HL-60 (cell line): ENCODE measurements at regions not wholly inside any gene's neighbourhood (a gene's known extent, or its start where the extent isn't known, plus 50 kb on each side); places are given as distances from the start of the nearest gene placed in this dataset.

Experiments used
- DNase-seq, 2 experiments: peaks; one replicate each; pipeline ENCODE4 v3.0.0-alpha.2; 2010 to 2020; ENCODE audit warnings: low read depth in 1 of 2, low spot score in 1 of 2
- H3K27ac ChIP-seq: fragments of 250-450 bp; sonication (Bioruptor Pico); replicated peaks from 2 replicates; pipeline ENCODE4 v1.5.1; 2020; ENCODE audit warnings: mild to moderate bottlenecking, moderate library complexity
- H3K27me3 ChIP-seq: fragments of 250-450 bp; sonication (Bioruptor Pico); 2 replicates; pipeline ENCODE4 v1.5.1; 2021; ENCODE audit warnings: mild to moderate bottlenecking, moderate library complexity; ENCODE audit not compliant: insufficient read depth, poor library complexity, severe bottlenecking
- H3K4me3 ChIP-seq: replicated peaks from 2 replicates; pipeline ENCODE4 v1.5.1; 2011; ENCODE audit warnings: mild to moderate bottlenecking, control low read depth, low read length; ENCODE audit not compliant: insufficient read depth
- GABPA ChIP-seq: IDR thresholded peaks from 2 replicates; pipeline ENCODE4 v1.6.1; 2012; ENCODE audit warnings: low read depth
- POLR2AphosphoS5 ChIP-seq: IDR thresholded peaks from 2 replicates; pipeline ENCODE4 v1.6.1; 2012; ENCODE audit warnings: low read depth
- SPI1 ChIP-seq: IDR thresholded peaks from 2 replicates; pipeline ENCODE4 v1.6.1; 2012; ENCODE audit warnings: low read depth, mild to moderate bottlenecking, borderline replicate concordance
- TF ChIP-seq, protein P1 (sequence below): IDR thresholded peaks from 2 replicates; pipeline ENCODE4 v1.6.1; 2012; ENCODE audit warnings: low read depth; ENCODE audit not compliant: insufficient replicate concordance
- TF ChIP-seq, protein P2 (sequence below): IDR thresholded peaks from one replicate; pipeline ENCODE4 v1.5.1; 2011; ENCODE audit warnings: low read length, control low read depth, inconsistent platforms; ENCODE audit not compliant: insufficient read depth

DNA sequence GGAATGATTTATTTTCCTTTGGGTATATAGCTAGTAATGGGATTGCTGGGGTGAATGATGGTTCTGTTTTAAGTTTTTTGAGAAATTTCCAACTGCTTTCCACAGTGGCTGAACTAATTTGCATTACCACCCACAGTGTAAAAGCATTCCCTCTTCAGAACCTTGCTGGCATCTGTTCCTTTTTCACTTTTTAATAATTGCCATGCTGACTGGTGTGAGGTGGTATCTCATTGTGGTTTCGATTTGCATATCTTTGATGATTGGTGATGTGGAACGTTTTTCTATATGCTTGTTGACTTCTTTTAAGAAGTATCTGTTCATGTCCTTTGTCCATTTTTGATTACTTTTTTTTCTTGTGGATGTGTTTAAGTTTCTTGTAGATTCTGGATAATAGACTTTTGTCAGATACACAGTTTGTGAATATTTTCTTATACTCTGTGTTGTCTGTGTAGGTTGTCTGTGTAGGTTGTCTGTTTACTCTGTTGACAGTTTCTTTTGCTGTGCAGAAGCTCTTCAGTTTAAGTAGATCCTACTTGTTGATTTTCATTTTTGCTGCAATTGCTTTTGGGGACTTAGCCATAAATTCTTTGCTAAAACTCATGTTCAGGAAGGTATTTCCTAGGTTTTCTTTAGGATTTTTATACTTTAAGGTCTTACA, 291.8 kb upstream of the DDI1 start:
- Histone ChIP-seq H3K27ac (no peak overlapping the region), H3K27me3 (no peaks in the 10 kb centered on the region), H3K4me3 (no peak overlapping the region)
- TF ChIP-seq GABPA: no peak
- TF ChIP-seq SPI1: no peak
- DNase-seq: no peak

DNA sequence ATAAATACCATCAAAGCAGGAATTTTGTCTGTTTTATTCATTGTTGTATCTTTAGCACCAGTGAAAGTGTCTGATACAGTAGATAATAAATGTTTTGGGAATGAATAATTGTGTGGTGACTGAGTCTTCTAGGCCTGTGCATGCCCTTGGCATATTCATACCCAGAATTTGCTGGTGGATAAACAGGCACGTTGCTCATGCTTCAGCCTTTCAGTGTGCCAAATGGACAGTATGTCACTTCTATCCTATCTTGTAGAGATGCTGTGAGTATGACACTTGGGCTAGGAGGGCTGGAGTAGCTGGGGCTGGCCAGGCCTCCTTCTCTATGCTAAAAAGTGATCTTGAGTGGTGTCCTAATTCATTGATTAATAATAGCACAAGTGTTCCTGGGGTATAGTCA, 287.3 kb upstream of the DDI1 start:
- Histone ChIP-seq H3K27ac (no peak overlapping the region), H3K4me3 (no peak overlapping the region), H3K27me3 (no peaks in the 10 kb centered on the region)
- TF ChIP-seq, protein P1, sequence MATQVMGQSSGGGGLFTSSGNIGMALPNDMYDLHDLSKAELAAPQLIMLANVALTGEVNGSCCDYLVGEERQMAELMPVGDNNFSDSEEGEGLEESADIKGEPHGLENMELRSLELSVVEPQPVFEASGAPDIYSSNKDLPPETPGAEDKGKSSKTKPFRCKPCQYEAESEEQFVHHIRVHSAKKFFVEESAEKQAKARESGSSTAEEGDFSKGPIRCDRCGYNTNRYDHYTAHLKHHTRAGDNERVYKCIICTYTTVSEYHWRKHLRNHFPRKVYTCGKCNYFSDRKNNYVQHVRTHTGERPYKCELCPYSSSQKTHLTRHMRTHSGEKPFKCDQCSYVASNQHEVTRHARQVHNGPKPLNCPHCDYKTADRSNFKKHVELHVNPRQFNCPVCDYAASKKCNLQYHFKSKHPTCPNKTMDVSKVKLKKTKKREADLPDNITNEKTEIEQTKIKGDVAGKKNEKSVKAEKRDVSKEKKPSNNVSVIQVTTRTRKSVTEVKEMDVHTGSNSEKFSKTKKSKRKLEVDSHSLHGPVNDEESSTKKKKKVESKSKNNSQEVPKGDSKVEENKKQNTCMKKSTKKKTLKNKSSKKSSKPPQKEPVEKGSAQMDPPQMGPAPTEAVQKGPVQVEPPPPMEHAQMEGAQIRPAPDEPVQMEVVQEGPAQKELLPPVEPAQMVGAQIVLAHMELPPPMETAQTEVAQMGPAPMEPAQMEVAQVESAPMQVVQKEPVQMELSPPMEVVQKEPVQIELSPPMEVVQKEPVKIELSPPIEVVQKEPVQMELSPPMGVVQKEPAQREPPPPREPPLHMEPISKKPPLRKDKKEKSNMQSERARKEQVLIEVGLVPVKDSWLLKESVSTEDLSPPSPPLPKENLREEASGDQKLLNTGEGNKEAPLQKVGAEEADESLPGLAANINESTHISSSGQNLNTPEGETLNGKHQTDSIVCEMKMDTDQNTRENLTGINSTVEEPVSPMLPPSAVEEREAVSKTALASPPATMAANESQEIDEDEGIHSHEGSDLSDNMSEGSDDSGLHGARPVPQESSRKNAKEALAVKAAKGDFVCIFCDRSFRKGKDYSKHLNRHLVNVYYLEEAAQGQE: no peak
- TF ChIP-seq, protein P2, sequence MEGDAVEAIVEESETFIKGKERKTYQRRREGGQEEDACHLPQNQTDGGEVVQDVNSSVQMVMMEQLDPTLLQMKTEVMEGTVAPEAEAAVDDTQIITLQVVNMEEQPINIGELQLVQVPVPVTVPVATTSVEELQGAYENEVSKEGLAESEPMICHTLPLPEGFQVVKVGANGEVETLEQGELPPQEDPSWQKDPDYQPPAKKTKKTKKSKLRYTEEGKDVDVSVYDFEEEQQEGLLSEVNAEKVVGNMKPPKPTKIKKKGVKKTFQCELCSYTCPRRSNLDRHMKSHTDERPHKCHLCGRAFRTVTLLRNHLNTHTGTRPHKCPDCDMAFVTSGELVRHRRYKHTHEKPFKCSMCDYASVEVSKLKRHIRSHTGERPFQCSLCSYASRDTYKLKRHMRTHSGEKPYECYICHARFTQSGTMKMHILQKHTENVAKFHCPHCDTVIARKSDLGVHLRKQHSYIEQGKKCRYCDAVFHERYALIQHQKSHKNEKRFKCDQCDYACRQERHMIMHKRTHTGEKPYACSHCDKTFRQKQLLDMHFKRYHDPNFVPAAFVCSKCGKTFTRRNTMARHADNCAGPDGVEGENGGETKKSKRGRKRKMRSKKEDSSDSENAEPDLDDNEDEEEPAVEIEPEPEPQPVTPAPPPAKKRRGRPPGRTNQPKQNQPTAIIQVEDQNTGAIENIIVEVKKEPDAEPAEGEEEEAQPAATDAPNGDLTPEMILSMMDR: no peak
- no peak for TF ChIP-seq GABPA
- no peak for DNase-seq

DNA sequence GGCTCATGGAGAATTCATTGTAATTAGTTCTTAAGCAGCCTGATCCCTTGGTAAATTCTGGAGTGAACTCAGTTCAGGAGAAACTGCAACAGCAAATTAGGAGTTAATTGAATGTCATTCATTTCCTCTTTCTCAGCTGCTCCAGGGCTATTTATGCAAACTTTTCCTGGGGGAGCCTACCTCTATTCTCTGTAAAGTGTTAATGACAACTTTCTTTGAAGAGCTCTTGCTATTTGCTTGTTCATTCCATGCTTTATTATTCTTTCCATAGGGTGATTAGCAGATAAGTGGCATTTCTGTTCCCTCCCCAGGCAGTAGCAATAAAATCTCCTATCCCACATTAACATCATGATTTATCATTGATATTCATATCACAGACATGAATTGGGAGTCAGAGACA, 267.6 kb upstream of the DDI1 start:
- Histone ChIP-seq H3K27me3 (no peaks in the 10 kb centered on the region), H3K27ac (no peak overlapping the region), H3K4me3 (no peak overlapping the region)
- TF ChIP-seq GABPA: no peak
- no peak for TF ChIP-seq SPI1
- TF ChIP-seq, protein P1: no peak
- TF ChIP-seq, protein P2: no peak
- TF ChIP-seq POLR2AphosphoS5: no peak
- DNase-seq: no peak

DNA sequence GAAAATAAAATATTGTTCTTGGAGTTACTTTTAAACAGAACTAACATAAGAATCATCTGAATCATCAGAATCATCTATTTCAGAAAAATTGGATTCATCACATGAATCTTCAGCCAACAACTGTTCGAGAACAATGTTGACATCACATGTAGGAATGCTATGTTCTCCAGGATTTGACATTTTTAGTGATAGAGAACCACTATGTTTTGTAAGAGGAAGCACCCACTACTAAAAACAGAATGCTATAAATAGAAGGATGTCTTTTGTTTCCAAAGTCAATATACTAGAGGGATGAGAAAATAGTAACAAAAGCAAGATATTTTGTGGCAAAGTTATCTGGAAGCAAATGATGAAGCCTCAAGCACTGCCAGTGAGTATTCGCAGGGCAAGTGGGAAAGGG, 263.4 kb upstream of the DDI1 start:
- H3K27me3 ChIP-seq: no peaks in the 10 kb centered on the region
- H3K4me3 ChIP-seq: no peak overlapping the region
- no peak for DNase-seq
- H3K27ac ChIP-seq: no peak overlapping the region
- TF ChIP-seq GABPA (no peak), POLR2AphosphoS5 (no peak), SPI1 (no peak)
- TF ChIP-seq, protein P2: no peak
- TF ChIP-seq, protein P1: no peak
